ENCODE measurements at regions not wholly inside any gene's neighbourhood (a gene's known extent, or its start where the extent isn't known, plus 50 kb on each side); places are given as distances from the start of the nearest gene placed in this dataset.

GRCh38 chr3:23663661-23664186 lies 142.0 kb upstream of the UBE2E1 start:
- Mint-ChIP-seq H3K36me3 (no peaks in the 10 kb centered on the region), H3K4me3 (no peak overlapping the region), H3K4me1 (peaks cover 9 to 19% of the 10 kb centered on the region in 2 donors), H3K9me3 (no peaks in the 10 kb centered on the region), H3K27me3 (ENCODE audit: low read depth in 2 of 2) (peaks cover 0 to 5% of the 10 kb centered on the region in 2 donors), H3K27ac (no peak overlapping the region)
- no peak for DNase-seq
- H3K27ac ChIP-seq (ENCODE audit: low read length), result no peak overlapping the region
- 77% methylated on average over 5 of the region's 5 CpGs for WGBS (ENCODE audit: insufficient coverage)
- TF ChIP-seq CTCF (IDR thresholded peaks at IDR 0.05), result no peak
- H3K4me1 ChIP-seq (ENCODE audit: control insufficient read depth, insufficient read depth, low read length), result peaks cover 6% of the 10 kb centered on the region
- no peaks in the 10 kb centered on the region for H3K36me3 ChIP-seq (ENCODE audit: control insufficient read depth, insufficient read depth, low read length)
- no peak overlapping the region for H3K4me3 ChIP-seq (ENCODE audit: low read length)
- H3K27me3 ChIP-seq (ENCODE audit: control insufficient read depth, insufficient read depth, low read length), result no peaks in the 10 kb centered on the region
- ATAC-seq, result no peak
- intact Hi-C loops (cut with micrococcal nuclease), result no loop called here
- H3K9me3 ChIP-seq (ENCODE audit: control insufficient read depth, insufficient read depth, low read length), result no peaks in the 10 kb centered on the region

GRCh38 chr3:23664459-23664858 lies 141.3 kb upstream of the UBE2E1 start:
- peaks cover 9 to 19% of the 10 kb centered on the region in 2 donors for H3K4me1 Mint-ChIP-seq
- no CpG with 5 or more reads among the region's 1 CpG for WGBS (ENCODE audit: insufficient coverage)
- Histone ChIP-seq H3K27ac (ENCODE audit: low read length) (no peak overlapping the region), H3K27me3 (ENCODE audit: control insufficient read depth, insufficient read depth, low read length) (no peaks in the 10 kb centered on the region), H3K36me3 (ENCODE audit: control insufficient read depth, insufficient read depth, low read length) (no peaks in the 10 kb centered on the region), H3K4me3 (ENCODE audit: low read length) (no peak overlapping the region), H3K4me1 (ENCODE audit: control insufficient read depth, insufficient read depth, low read length) (peaks cover 3% of the 10 kb centered on the region), H3K9me3 (ENCODE audit: control insufficient read depth, insufficient read depth, low read length) (no peaks in the 10 kb centered on the region)
- no peaks in the 10 kb centered on the region for H3K36me3 Mint-ChIP-seq
- no peak overlapping the region for H3K27ac Mint-ChIP-seq
- TF ChIP-seq CTCF (IDR thresholded peaks at IDR 0.05), result no peak
- no peak overlapping the region for H3K4me3 Mint-ChIP-seq
- no peak for ATAC-seq
- H3K27me3 Mint-ChIP-seq (ENCODE audit: low read depth in 2 of 2), result peaks cover 5 to 8% of the 10 kb centered on the region in 2 donors
- no peak for DNase-seq
- intact Hi-C loops (cut with micrococcal nuclease), result no loop called here
- H3K9me3 Mint-ChIP-seq, result no peaks in the 10 kb centered on the region

GRCh38 chr3:23665741-23666140 lies 140.0 kb upstream of the UBE2E1 start:
- Mint-ChIP-seq H3K27ac (no peak overlapping the region), H3K36me3 (no peaks in the 10 kb centered on the region), H3K4me3 (no peak overlapping the region), H3K4me1 (peaks cover 9 to 18% of the 10 kb centered on the region in 2 donors), H3K27me3 (ENCODE audit: low read depth in 2 of 2) (peaks cover 6 to 18% of the 10 kb centered on the region in 2 donors), H3K9me3 (no peaks in the 10 kb centered on the region)
- no CpG with 5 or more reads among the region's 1 CpG for WGBS (ENCODE audit: insufficient coverage)
- Histone ChIP-seq H3K27ac (ENCODE audit: low read length) (no peak overlapping the region), H3K4me1 (ENCODE audit: control insufficient read depth, insufficient read depth, low read length) (peaks cover 3% of the 10 kb centered on the region), H3K27me3 (ENCODE audit: control insufficient read depth, insufficient read depth, low read length) (no peaks in the 10 kb centered on the region), H3K4me3 (ENCODE audit: low read length) (no peak overlapping the region), H3K36me3 (ENCODE audit: control insufficient read depth, insufficient read depth, low read length) (no peaks in the 10 kb centered on the region), H3K9me3 (ENCODE audit: control insufficient read depth, insufficient read depth, low read length) (no peaks in the 10 kb centered on the region)
- intact Hi-C loops (cut with micrococcal nuclease), result no loop called here
- DNase-seq, result no peak
- TF ChIP-seq CTCF (IDR thresholded peaks at IDR 0.05), result no peak
- no peak for ATAC-seq

GRCh38 chr3:23666818-23667217 lies 138.9 kb upstream of the UBE2E1 start:
- no peak overlapping the region for H3K27ac Mint-ChIP-seq
- no peaks in the 10 kb centered on the region for H3K36me3 Mint-ChIP-seq
- intact Hi-C loops (cut with micrococcal nuclease), result no loop called here
- Histone ChIP-seq H3K9me3 (ENCODE audit: control insufficient read depth, insufficient read depth, low read length) (no peaks in the 10 kb centered on the region), H3K36me3 (ENCODE audit: control insufficient read depth, insufficient read depth, low read length) (no peaks in the 10 kb centered on the region), H3K27ac (ENCODE audit: low read length) (no peak overlapping the region), H3K4me1 (ENCODE audit: control insufficient read depth, insufficient read depth, low read length) (peaks cover under 1% of the 10 kb centered on the region), H3K27me3 (ENCODE audit: control insufficient read depth, insufficient read depth, low read length) (peaks cover 5% of the 10 kb centered on the region), H3K4me3 (ENCODE audit: low read length) (no peak overlapping the region)
- H3K4me3 Mint-ChIP-seq, result no peak overlapping the region
- TF ChIP-seq CTCF (IDR thresholded peaks at IDR 0.05), result no peak
- ATAC-seq (no peak), DNase-seq (no peak)
- H3K9me3 Mint-ChIP-seq, result no peaks in the 10 kb centered on the region
- peaks cover 8 to 9% of the 10 kb centered on the region in 2 donors for H3K4me1 Mint-ChIP-seq
- peaks cover 12 to 27% of the 10 kb centered on the region in 2 donors for H3K27me3 Mint-ChIP-seq (ENCODE audit: low read depth in 2 of 2)
- 100% methylated on average over 3 of the region's 4 CpGs for WGBS (ENCODE audit: insufficient coverage)

All from natural killer cell (primary cell).